ENCODE measurements at regions not wholly inside any gene's neighbourhood (a gene's known extent, or its start where the extent isn't known, plus 50 kb on each side); places are given as distances from the start of the nearest gene placed in this dataset.

GRCh38 chr6:71034563-71035345, 77.9 kb upstream of the B3GAT2 start:
- 91 to 94% methylated on average over 4 of the region's 4 CpGs for WGBS, 2 experiments
- Histone ChIP-seq H3K27me3 (ENCODE audit: control insufficient read depth, insufficient read depth, low read length, poor library complexity, severe bottlenecking) (no peaks in the 10 kb centered on the region), H3K27ac (ENCODE audit: insufficient read depth, low read depth, low read length, poor library complexity, severe bottlenecking) (no peak overlapping the region), H3K4me3 (ENCODE audit: insufficient read depth, low read depth, low read length) (no peak overlapping the region), H3K4me1 (ENCODE audit: control insufficient read depth, insufficient read depth, low read length) (no peaks in the 10 kb centered on the region), H3K9me3 (ENCODE audit: control insufficient read depth, low read length) (no peaks in the 10 kb centered on the region), H3K36me3 (ENCODE audit: control insufficient read depth, insufficient read depth, low read length) (no peaks in the 10 kb centered on the region)

GRCh38 chr6:71035871-71036270, 79.0 kb upstream of the B3GAT2 start:
- H3K4me1 ChIP-seq (ENCODE audit: control insufficient read depth, insufficient read depth, low read length), result peaks cover 8% of the 10 kb centered on the region
- no peak overlapping the region for H3K4me3 ChIP-seq (ENCODE audit: insufficient read depth, low read depth, low read length)
- no peaks in the 10 kb centered on the region for H3K9me3 ChIP-seq (ENCODE audit: control insufficient read depth, low read length)
- no peaks in the 10 kb centered on the region for H3K36me3 ChIP-seq (ENCODE audit: control insufficient read depth, insufficient read depth, low read length)
- no peaks in the 10 kb centered on the region for H3K27me3 ChIP-seq (ENCODE audit: control insufficient read depth, insufficient read depth, low read length, poor library complexity, severe bottlenecking)
- no peak overlapping the region for H3K27ac ChIP-seq (ENCODE audit: insufficient read depth, low read depth, low read length, poor library complexity, severe bottlenecking)

GRCh38 chr6:71038711-71039344, 82.0 kb upstream of the B3GAT2 start:
- Histone ChIP-seq H3K27me3 (ENCODE audit: control insufficient read depth, insufficient read depth, low read length, poor library complexity, severe bottlenecking) (no peaks in the 10 kb centered on the region), H3K27ac (ENCODE audit: insufficient read depth, low read depth, low read length, poor library complexity, severe bottlenecking) (no peak overlapping the region), H3K9me3 (ENCODE audit: control insufficient read depth, low read length) (no peaks in the 10 kb centered on the region), H3K36me3 (ENCODE audit: control insufficient read depth, insufficient read depth, low read length) (no peaks in the 10 kb centered on the region), H3K4me3 (ENCODE audit: insufficient read depth, low read depth, low read length) (no peak overlapping the region), H3K4me1 (ENCODE audit: control insufficient read depth, insufficient read depth, low read length) (peaks cover 8% of the 10 kb centered on the region)
- 97 to 98% methylated on average over 8 of the region's 8 CpGs for WGBS, 2 experiments

GRCh38 chr6:71040043-71040442, 83.2 kb upstream of the B3GAT2 start:
- Histone ChIP-seq H3K27me3 (ENCODE audit: control insufficient read depth, insufficient read depth, low read length, poor library complexity, severe bottlenecking) (no peaks in the 10 kb centered on the region), H3K9me3 (ENCODE audit: control insufficient read depth, low read length) (no peaks in the 10 kb centered on the region), H3K4me1 (ENCODE audit: control insufficient read depth, insufficient read depth, low read length) (peaks cover 8% of the 10 kb centered on the region), H3K4me3 (ENCODE audit: insufficient read depth, low read depth, low read length) (no peak overlapping the region), H3K27ac (ENCODE audit: insufficient read depth, low read depth, low read length, poor library complexity, severe bottlenecking) (no peak overlapping the region), H3K36me3 (ENCODE audit: control insufficient read depth, insufficient read depth, low read length) (no peaks in the 10 kb centered on the region)
- 94 to 96% methylated on average over 1 of the region's 1 CpG for WGBS, 2 experiments

GRCh38 chr6:71040841-71041240, 84.0 kb upstream of the B3GAT2 start:
- Histone ChIP-seq H3K4me1 (ENCODE audit: control insufficient read depth, insufficient read depth, low read length) (peaks cover 8% of the 10 kb centered on the region), H3K4me3 (ENCODE audit: insufficient read depth, low read depth, low read length) (no peak overlapping the region), H3K27me3 (ENCODE audit: control insufficient read depth, insufficient read depth, low read length, poor library complexity, severe bottlenecking) (no peaks in the 10 kb centered on the region), H3K27ac (ENCODE audit: insufficient read depth, low read depth, low read length, poor library complexity, severe bottlenecking) (no peak overlapping the region), H3K36me3 (ENCODE audit: control insufficient read depth, insufficient read depth, low read length) (no peaks in the 10 kb centered on the region), H3K9me3 (ENCODE audit: control insufficient read depth, low read length) (no peaks in the 10 kb centered on the region)
- WGBS, 2 experiments, result 81 to 92% methylated on average over 2 of the region's 2 CpGs

GRCh38 chr6:71043902-71044301, 87.0 kb upstream of the B3GAT2 start:
- no peak overlapping the region for H3K4me3 ChIP-seq (ENCODE audit: insufficient read depth, low read depth, low read length)
- H3K36me3 ChIP-seq (ENCODE audit: control insufficient read depth, insufficient read depth, low read length), result no peaks in the 10 kb centered on the region
- H3K27me3 ChIP-seq (ENCODE audit: control insufficient read depth, insufficient read depth, low read length, poor library complexity, severe bottlenecking), result no peaks in the 10 kb centered on the region
- WGBS, 2 experiments, result 73 to 84% methylated on average over 1 of the region's 1 CpG
- no peaks in the 10 kb centered on the region for H3K9me3 ChIP-seq (ENCODE audit: control insufficient read depth, low read length)
- H3K4me1 ChIP-seq (ENCODE audit: control insufficient read depth, insufficient read depth, low read length), result peaks cover 13% of the 10 kb centered on the region
- no peak overlapping the region for H3K27ac ChIP-seq (ENCODE audit: insufficient read depth, low read depth, low read length, poor library complexity, severe bottlenecking)

- Histone ChIP-seq H3K27ac (ENCODE audit: insufficient read depth, low read depth, low read length, poor library complexity, severe bottlenecking) (no peak overlapping the region), H3K36me3 (ENCODE audit: control insufficient read depth, insufficient read depth, low read length) (no peaks in the 10 kb centered on the region), H3K4me1 (ENCODE audit: control insufficient read depth, insufficient read depth, low read length) (peaks cover 13% of the 10 kb centered on the region), H3K4me3 (ENCODE audit: insufficient read depth, low read depth, low read length) (no peak overlapping the region), H3K9me3 (ENCODE audit: control insufficient read depth, low read length) (no peaks in the 10 kb centered on the region), H3K27me3 (ENCODE audit: control insufficient read depth, insufficient read depth, low read length, poor library complexity, severe bottlenecking) (no peaks in the 10 kb centered on the region)
- 100% methylated on average over 1 of the region's 1 CpG for WGBS, 2 experiments
Observed at GRCh38 chr6:71044753-71045152, 87.9 kb upstream of the B3GAT2 start.

GRCh38 chr6:71045296-71045695, 88.4 kb upstream of the B3GAT2 start:
- Histone ChIP-seq H3K4me3 (ENCODE audit: insufficient read depth, low read depth, low read length) (no peak overlapping the region), H3K4me1 (ENCODE audit: control insufficient read depth, insufficient read depth, low read length) (peaks cover 8% of the 10 kb centered on the region), H3K27me3 (ENCODE audit: control insufficient read depth, insufficient read depth, low read length, poor library complexity, severe bottlenecking) (no peaks in the 10 kb centered on the region), H3K9me3 (ENCODE audit: control insufficient read depth, low read length) (no peaks in the 10 kb centered on the region), H3K36me3 (ENCODE audit: control insufficient read depth, insufficient read depth, low read length) (no peaks in the 10 kb centered on the region), H3K27ac (ENCODE audit: insufficient read depth, low read depth, low read length, poor library complexity, severe bottlenecking) (no peak overlapping the region)
- 77% methylated on average over 4 to 5 of the region's 5 CpGs for WGBS, 2 experiments

- H3K9me3 ChIP-seq (ENCODE audit: control insufficient read depth, low read length), result no peaks in the 10 kb centered on the region
- H3K36me3 ChIP-seq (ENCODE audit: control insufficient read depth, insufficient read depth, low read length), result no peaks in the 10 kb centered on the region
- no peaks in the 10 kb centered on the region for H3K27me3 ChIP-seq (ENCODE audit: control insufficient read depth, insufficient read depth, low read length, poor library complexity, severe bottlenecking)
- H3K4me3 ChIP-seq (ENCODE audit: insufficient read depth, low read depth, low read length), result no peak overlapping the region
- H3K27ac ChIP-seq (ENCODE audit: insufficient read depth, low read depth, low read length, poor library complexity, severe bottlenecking), result no peak overlapping the region
- 99 to 100% methylated on average over 3 to 4 of the region's 4 CpGs for WGBS, 2 experiments
- peaks cover 5% of the 10 kb centered on the region for H3K4me1 ChIP-seq (ENCODE audit: control insufficient read depth, insufficient read depth, low read length)
Observed at GRCh38 chr6:71047417-71047816, 90.6 kb upstream of the B3GAT2 start.

GRCh38 chr6:71048320-71049164, 91.7 kb upstream of the B3GAT2 start:
- WGBS, 2 experiments, result 91 to 92% methylated on average over 3 to 4 of the region's 4 CpGs
- H3K36me3 ChIP-seq (ENCODE audit: control insufficient read depth, insufficient read depth, low read length), result no peaks in the 10 kb centered on the region
- H3K4me1 ChIP-seq (ENCODE audit: control insufficient read depth, insufficient read depth, low read length), result peaks cover 5% of the 10 kb centered on the region
- no peak overlapping the region for H3K4me3 ChIP-seq (ENCODE audit: insufficient read depth, low read depth, low read length)
- H3K9me3 ChIP-seq (ENCODE audit: control insufficient read depth, low read length), result no peaks in the 10 kb centered on the region
- H3K27ac ChIP-seq (ENCODE audit: insufficient read depth, low read depth, low read length, poor library complexity, severe bottlenecking), result no peak overlapping the region
- H3K27me3 ChIP-seq (ENCODE audit: control insufficient read depth, insufficient read depth, low read length, poor library complexity, severe bottlenecking), result no peaks in the 10 kb centered on the region
